ENCODE measurements at regions not wholly inside any gene's neighbourhood (a gene's known extent, or its start where the extent isn't known, plus 50 kb on each side); places are given as distances from the start of the nearest gene placed in this dataset.

- Histone ChIP-seq H3K27ac (ENCODE audit: low read length) (no peak overlapping the region), H3K4me1 (ENCODE audit: control insufficient read depth, insufficient read depth, low read length) (no peaks in the 10 kb centered on the region), H3K9me3 (ENCODE audit: control insufficient read depth, insufficient read depth, low read depth, low read length) (no peaks in the 10 kb centered on the region), H3K36me3 (ENCODE audit: control insufficient read depth, insufficient read depth, low read length) (no peaks in the 10 kb centered on the region), H3K4me3 (ENCODE audit: low read depth in 2 of 2, low read length in 2 of 2) (no peak overlapping the region), H3K27me3 (ENCODE audit: control insufficient read depth, insufficient read depth, low read length) (no peaks in the 10 kb centered on the region)
- in situ Hi-C loops (cut with HindIII; ENCODE audit: low pct_unique_long_range_greater_than_20kb, low sequenced_read_pairs): no loop called here
- DNase-seq (ENCODE audit: low read depth, low spot score) (no peak), ATAC-seq (no peak)
- TF ChIP-seq REST (IDR thresholded peaks at IDR 0.05; ENCODE audit: insufficient read depth in 1 of 2, low read depth in 2 of 2, low read length in 1 of 2) (no peak), TCF7L2 (IDR thresholded peaks at IDR 0.05; ENCODE audit: low read depth, low read length) (no peak), CTCF (IDR thresholded peaks at IDR 0.05) (no peak), SIN3A (IDR thresholded peaks at IDR 0.05; ENCODE audit: borderline replicate concordance, insufficient read depth, low read depth, low read length) (no peak), POLR2AphosphoS5 (IDR thresholded peaks at IDR 0.05; ENCODE audit: low read depth, low read length) (no peak)
- intact Hi-C loops (cut with micrococcal nuclease; ENCODE audit: unreplicated experiment): no loop called here
- BruUV-seq (replicated peaks): no TSS peak
- POLR2A ChIA-PET: no interaction called here
- CTCF ChIA-PET: no interaction called here
Measured at GRCh38 chr1:104189207-104189606, 439.5 kb downstream of the AMY1C start.

GRCh38 chr1:104190821-104191220 is 441.1 kb downstream of the AMY1C start:
- H3K4me3 ChIP-seq (ENCODE audit: low read depth in 2 of 2, low read length in 2 of 2): no peak overlapping the region
- ChIA-PET POLR2A (no interaction called here), CTCF (no interaction called here)
- intact Hi-C loops (cut with micrococcal nuclease; ENCODE audit: unreplicated experiment) (no loop called here), in situ Hi-C loops (cut with HindIII; ENCODE audit: low pct_unique_long_range_greater_than_20kb, low sequenced_read_pairs) (no loop called here)
- no peak for TF ChIP-seq TCF7L2 (IDR thresholded peaks at IDR 0.05; ENCODE audit: low read depth, low read length)
- TF ChIP-seq REST (IDR thresholded peaks at IDR 0.05; ENCODE audit: insufficient read depth in 1 of 2, low read depth in 2 of 2, low read length in 1 of 2): no peak
- no peak for TF ChIP-seq POLR2AphosphoS5 (IDR thresholded peaks at IDR 0.05; ENCODE audit: low read depth, low read length)
- no peak for TF ChIP-seq CTCF (IDR thresholded peaks at IDR 0.05)
- TF ChIP-seq SIN3A (IDR thresholded peaks at IDR 0.05; ENCODE audit: borderline replicate concordance, insufficient read depth, low read depth, low read length): no peak
- BruUV-seq (replicated peaks): no TSS peak
- H3K27me3 ChIP-seq (ENCODE audit: control insufficient read depth, insufficient read depth, low read length): no peaks in the 10 kb centered on the region
- no peak for ATAC-seq
- no peaks in the 10 kb centered on the region for H3K9me3 ChIP-seq (ENCODE audit: control insufficient read depth, insufficient read depth, low read depth, low read length)
- no peak for DNase-seq (ENCODE audit: low read depth, low spot score)
- H3K27ac ChIP-seq (ENCODE audit: low read length): no peak overlapping the region
- H3K4me1 ChIP-seq (ENCODE audit: control insufficient read depth, insufficient read depth, low read length): no peaks in the 10 kb centered on the region
- H3K36me3 ChIP-seq (ENCODE audit: control insufficient read depth, insufficient read depth, low read length): no peaks in the 10 kb centered on the region

Data from Panc1 (cell line).